GM19043 (cell line): ENCODE measurements at regions not wholly inside any gene's neighbourhood (a gene's known extent, or its start where the extent isn't known, plus 50 kb on each side); places are given as distances from the start of the nearest gene placed in this dataset.
"Not testable (repeated sequence)": the region's sequence is repeated elsewhere in the genome, so short reads cannot be mapped to it uniquely, and the experiment has no call there.

Source experiments
- ATAC-seq: cut with Tn5 transposase; IDR thresholded peaks from one replicate; pipeline ENCODE4 v1.9.1; 2021; ENCODE audit warnings: low read depth; ENCODE audit not compliant: unreplicated experiment

DNA sequence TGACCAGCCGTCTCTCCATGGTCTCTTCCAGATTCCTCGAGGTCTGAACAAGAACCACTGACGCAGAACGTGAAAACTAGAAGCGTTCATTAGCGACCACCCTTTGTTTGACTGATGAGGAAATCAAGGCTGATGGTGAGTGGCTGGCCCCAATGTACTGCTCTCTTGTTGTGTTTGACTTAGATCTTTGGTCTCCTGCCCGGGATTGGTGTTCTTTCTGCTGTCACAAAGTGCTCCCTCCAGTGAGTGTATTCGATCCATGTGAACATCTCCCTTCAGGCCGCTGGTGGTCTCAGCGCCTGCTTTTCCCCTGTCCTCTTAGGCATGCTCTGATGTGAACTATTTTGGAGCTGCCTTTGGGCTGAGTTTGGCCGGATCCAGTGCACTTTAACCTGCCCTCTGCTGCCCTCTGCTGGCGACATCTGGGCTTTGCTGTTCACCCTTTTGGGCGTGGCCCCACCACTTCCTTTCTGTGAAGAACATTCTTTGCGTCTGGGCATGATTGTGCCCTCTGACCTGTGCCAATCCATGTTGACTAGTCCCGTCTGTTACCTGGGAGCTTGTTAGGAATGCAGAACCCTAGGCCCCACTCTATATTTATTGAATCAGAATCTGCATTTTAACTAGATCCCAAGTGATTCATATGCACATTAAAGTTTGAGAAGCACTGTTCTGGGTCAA is 279.1 kb downstream of the TTC6 start:
- ATAC-seq = peak; percentile 96

DNA sequence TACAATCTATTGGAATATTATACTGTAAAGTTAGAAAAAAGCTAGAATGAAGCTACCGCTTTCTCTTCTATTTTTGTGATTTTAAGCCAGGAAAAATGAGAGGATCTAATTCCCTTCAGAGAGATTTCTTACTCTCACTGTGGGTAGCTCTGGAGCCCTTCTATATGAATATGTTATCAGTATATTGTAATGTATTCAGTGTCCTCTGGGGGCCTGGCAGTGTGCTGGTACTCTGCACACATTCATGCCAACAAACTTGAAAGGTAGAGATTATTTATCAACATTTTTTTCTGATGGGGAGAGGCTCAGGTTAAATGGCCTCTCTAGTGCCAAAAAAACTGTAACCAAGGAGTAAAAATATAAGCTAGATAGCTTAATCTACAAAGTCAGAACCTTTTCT is 292.8 kb downstream of the TTC6 start:
- no peak for ATAC-seq

DNA sequence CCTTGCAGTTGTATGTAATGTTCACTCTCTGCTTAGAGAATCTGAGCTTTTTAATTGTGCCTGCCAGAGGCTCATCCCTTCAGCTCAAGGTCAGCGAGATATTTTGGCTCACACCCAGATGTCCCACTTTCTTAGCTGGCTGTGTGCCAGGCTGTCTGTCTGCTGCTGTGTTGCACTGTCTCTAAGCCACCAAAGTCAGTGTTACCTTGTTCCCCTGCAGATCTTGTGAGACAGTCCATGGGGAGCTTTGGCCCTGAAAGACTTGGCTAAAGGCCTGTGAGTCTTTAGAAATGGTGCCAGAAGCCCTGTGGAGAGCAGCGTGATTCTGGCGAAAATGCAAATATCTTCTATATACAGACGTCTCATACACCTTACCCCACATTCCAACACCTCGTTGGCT is 293.7 kb downstream of the TTC6 start:
- ATAC-seq = no peak

- no peak for ATAC-seq
These were observed 294.7 kb downstream of the TTC6 start for GRCh38 chr14:37890095-37890494.

DNA sequence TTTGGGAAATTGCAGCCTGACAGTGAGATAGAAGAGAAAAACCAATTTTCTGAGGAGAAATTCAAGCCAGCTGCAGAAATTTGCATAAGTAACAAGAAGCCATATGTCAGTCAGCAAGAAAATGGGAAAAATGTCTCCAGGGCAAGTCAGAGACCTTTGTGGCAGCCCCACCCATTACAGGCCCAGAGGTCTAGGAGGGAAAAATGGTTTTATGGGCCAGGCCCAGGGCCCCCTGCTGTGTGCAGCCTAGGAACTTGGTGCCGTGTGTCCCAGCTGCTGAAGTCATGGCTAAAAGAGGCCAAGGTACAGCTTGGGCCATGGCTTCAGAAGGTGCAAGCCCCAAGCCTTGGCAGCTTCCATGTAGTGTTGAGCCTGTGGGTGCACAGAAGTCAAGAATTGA is 296.1 kb downstream of the TTC6 start:
- ATAC-seq = not testable (repeated sequence)

DNA sequence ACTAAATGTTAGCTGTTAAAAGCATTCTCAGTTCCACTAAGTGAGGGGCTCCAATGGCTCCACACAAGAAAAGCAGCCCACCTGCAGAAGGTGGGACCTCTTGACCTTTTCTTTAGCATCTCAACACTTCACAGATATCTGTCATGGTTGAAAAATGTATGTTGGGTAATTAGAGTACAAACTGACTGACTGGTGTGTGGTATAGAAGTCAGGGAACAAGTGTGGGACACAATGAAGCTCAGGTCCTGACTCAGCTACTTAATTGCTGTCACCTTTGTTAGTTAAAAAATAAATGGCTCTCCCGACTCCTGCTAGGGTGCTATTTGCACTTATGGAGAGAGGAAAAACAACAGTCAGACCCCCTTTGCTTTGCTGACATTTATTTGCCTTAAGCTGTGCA is 299.0 kb downstream of the TTC6 start:
- ATAC-seq = no peak

GRCh38 chr14:37899365-37899764 is 303.9 kb downstream of the TTC6 start:
- ATAC-seq = no peak

GRCh38 chr14:37900561-37900960 is 305.1 kb downstream of the TTC6 start:
- ATAC-seq = no peak

DNA sequence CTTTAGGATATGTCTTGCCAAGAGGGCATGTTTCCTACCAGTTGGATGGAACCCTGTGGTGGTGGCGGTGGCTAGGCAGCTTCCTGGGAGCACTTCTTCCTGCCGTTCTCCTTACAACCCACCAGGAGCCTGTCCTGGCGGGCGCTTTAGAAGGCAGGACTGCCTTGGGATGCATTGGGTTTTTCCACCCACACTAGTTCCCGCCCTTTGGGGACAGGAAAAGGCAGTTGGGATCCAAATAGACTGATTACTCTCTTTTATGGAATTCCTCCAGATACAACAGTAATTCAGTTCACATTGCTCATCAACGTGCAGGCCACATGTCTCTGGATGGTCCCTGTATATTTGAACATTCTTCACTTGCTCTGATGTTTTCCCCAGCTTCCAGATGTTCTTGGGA is 305.7 kb upstream of the SSTR1 start:
- no peak for ATAC-seq

GRCh38 chr14:37903343-37904191 is 304.1 kb upstream of the SSTR1 start:
- ATAC-seq = no peak

DNA sequence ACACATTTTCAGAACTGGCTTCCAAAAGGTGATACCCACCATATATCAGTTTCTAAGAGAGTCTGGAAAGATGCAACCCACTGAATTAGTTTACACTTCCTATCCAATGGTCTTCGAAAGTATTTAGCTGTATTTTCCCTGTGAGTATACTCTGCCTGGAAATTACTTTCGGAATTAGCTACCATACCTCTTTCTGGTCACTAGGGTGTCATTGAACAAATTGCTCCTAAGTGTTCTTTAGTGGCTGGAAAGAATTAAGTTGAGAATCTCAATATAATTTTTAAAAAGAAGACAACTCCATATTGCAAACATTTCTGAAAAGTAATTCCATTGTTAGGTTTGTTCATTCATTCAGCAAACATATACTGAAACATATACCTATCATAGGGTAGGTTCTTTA is 283.1 kb upstream of the SSTR1 start:
- ATAC-seq = no peak

- no peak for ATAC-seq
These were observed 275.7 kb upstream of the SSTR1 start for GRCh38 chr14:37932008-37932407.

DNA sequence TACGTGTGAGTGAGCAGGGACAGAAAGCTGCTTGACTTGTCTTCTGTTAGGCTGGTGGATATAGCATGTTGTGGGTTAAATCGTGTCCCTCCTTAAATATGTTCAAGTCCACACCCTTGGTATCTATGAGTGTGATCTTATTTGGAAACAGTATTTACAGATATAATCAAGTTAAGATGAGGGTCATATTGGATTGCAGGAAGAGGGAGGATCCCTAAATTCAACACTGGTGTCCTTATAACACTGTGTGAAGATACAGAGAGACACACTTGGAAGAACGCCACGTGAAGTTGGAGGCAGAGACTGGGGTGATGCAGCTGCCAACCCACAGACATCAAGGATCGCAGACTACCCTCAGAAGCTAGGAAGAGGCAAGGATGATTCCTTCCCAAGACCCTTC is 275.2 kb upstream of the SSTR1 start:
- ATAC-seq = no peak

- no peak for ATAC-seq
These were observed 270.7 kb upstream of the SSTR1 start for GRCh38 chr14:37936971-37937370.

- ATAC-seq = no peak
These were observed 268.2 kb upstream of the SSTR1 start for GRCh38 chr14:37939442-37940028.

DNA sequence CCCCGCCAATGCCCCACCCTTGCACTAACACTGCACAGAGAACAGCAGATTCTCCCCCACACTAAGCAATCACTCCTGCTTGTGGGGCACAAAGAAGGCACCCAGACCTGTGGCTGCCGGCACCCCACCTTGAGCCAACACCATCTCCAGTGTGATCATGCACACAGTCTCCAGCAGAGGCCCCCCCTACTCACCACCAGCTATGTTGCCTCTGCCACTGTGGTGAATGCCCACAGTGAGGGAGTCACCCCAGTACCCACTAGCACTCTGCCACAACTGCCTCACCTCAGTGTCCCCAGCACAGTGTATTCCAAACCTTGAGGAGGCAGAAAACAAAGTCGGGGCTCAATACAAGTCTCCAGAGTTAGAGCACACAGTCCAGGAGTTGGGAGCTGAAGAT is 261.7 kb upstream of the SSTR1 start:
- no peak for ATAC-seq

GRCh38 chr14:37946819-37947218 is 260.9 kb upstream of the SSTR1 start:
- no peak for ATAC-seq

- ATAC-seq = no peak
These were observed 259.4 kb upstream of the SSTR1 start for GRCh38 chr14:37948266-37948665.

DNA sequence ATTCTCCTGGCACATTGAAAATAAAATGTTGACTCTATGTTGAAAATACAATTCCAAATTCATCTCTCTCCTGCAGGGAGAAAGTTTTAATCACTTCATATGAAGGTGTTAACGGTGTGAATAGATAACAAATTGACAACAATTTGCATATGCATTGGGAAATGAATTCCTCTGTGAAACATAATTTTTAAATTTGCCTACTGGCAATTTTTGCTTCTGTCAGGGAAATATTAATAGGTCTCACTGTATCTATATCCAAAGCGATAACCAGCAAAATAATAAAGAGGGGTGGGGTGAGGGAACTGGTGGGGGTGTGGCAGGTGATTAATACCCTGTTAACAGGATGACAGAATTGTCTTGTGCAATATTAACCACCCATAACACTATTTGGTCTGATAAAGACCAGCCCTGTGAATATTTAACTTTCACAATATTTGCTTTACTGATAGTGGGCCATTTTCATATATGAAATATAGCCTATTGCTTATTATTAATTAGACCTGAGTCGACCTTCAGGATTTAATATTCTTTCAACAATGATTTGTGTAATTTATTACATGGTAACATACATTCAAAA is 239.0 kb upstream of the SSTR1 start:
- ATAC-seq = no peak

GRCh38 chr14:37969511-37969979 is 238.2 kb upstream of the SSTR1 start:
- no peak for ATAC-seq

DNA sequence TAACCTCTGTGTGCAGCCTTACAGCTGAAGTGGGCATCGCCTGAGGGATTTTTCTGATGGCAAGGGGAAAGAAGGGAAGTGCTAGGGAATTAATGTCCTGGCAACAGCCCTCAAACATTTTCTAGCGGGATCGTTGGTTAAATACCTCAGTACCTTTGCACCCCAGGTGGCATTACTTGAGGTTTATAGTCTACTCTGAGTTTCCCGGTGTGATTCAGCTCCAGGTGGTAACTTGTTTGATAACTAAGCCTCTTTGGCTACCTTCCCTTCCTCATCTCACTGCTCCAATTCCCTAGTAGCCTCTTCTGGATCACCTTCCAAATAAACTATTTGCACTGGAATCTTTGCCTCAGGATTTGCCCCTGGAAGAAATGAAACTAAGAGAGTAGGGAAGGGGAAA is 237.0 kb upstream of the SSTR1 start:
- no peak for ATAC-seq
